Stimulated activated naive CD4-positive, alpha-beta T cell (primary cell): ENCODE measurements at regions not wholly inside any gene's neighbourhood (a gene's known extent, or its start where the extent isn't known, plus 50 kb on each side); places are given as distances from the start of the nearest gene placed in this dataset.

Experiments
- DNase-seq, 6 experiments: peaks; one replicate each; lab custom pipeline; 2025; lab: John Stamatoyannopoulos, UW

- no peak for DNase-seq
Measured at GRCh38 chr5:2569774-2570542, 181.5 kb downstream of the IRX2 start.

GRCh38 chr5:2569176-2569575 lies 182.3 kb downstream of the IRX2 start:
- no peak for DNase-seq

GRCh38 chr5:2566284-2566683 lies 185.2 kb downstream of the IRX2 start:
- DNase-seq, result no peak

GRCh38 chr5:2565147-2565546 lies 186.3 kb downstream of the IRX2 start:
- DNase-seq, result no peak

- DNase-seq, result no peak
Measured at GRCh38 chr5:2563046-2563445, 188.4 kb downstream of the IRX2 start.

GRCh38 chr5:2562036-2562435 lies 189.4 kb downstream of the IRX2 start:
- no peak for DNase-seq

- DNase-seq, result no peak
Measured at GRCh38 chr5:2560435-2560834, 191.0 kb downstream of the IRX2 start.

GRCh38 chr5:2557435-2557834 lies 194.0 kb downstream of the IRX2 start:
- no peak for DNase-seq

- no peak for DNase-seq
Measured at GRCh38 chr5:2556375-2556966, 195.0 kb downstream of the IRX2 start.

- no peak for DNase-seq
Measured at GRCh38 chr5:2553611-2554010, 197.9 kb downstream of the IRX2 start.

GRCh38 chr5:2550509-2550908 lies 201.0 kb downstream of the IRX2 start:
- no peak for DNase-seq

- no peak for DNase-seq
Measured at GRCh38 chr5:2549900-2550299, 201.6 kb downstream of the IRX2 start.

- DNase-seq, result no peak
Measured at GRCh38 chr5:2549354-2549753, 202.1 kb downstream of the IRX2 start.

- DNase-seq, result no peak
Measured at GRCh38 chr5:2546938-2547337, 204.5 kb downstream of the IRX2 start.

GRCh38 chr5:2544003-2544402 lies 207.5 kb downstream of the IRX2 start:
- DNase-seq, result no peak

- no peak for DNase-seq
Measured at GRCh38 chr5:2542821-2543220, 208.7 kb downstream of the IRX2 start.

- DNase-seq, result no peak
Measured at GRCh38 chr5:2542026-2542425, 209.5 kb downstream of the IRX2 start.

- DNase-seq, result no peak
Measured at GRCh38 chr5:2538169-2538568, 213.3 kb downstream of the IRX2 start.

GRCh38 chr5:2537378-2538145 lies 213.9 kb downstream of the IRX2 start:
- DNase-seq, result no peak

- no peak for DNase-seq
Measured at GRCh38 chr5:2536632-2537377, 214.7 kb downstream of the IRX2 start.

GRCh38 chr5:2534970-2535369 lies 216.5 kb downstream of the IRX2 start:
- no peak for DNase-seq

GRCh38 chr5:2534251-2534650 lies 217.2 kb downstream of the IRX2 start:
- DNase-seq, result no peak
